ENCODE measurements at regions not wholly inside any gene's neighbourhood (a gene's known extent, or its start where the extent isn't known, plus 50 kb on each side); places are given as distances from the start of the nearest gene placed in this dataset.

- Mint-ChIP-seq H3K9me3 (peaks cover 7% of the 10 kb centered on the region), H3K4me3 (no peak overlapping the region), H3K27me3 (peaks cover 6% of the 10 kb centered on the region), H3K27ac (no peak overlapping the region), H3K4me1 (ENCODE audit: low read depth) (no peaks in the 10 kb centered on the region), H3K36me3 (ENCODE audit: low read depth) (no peaks in the 10 kb centered on the region)
- DNase-seq, result no peak
Observed at GRCh38 chr1:221926441-221926840, 184.6 kb upstream of the DUSP10 start.

- H3K27me3 Mint-ChIP-seq, result peaks cover 6% of the 10 kb centered on the region
- H3K36me3 Mint-ChIP-seq (ENCODE audit: low read depth), result no peaks in the 10 kb centered on the region
- no peak overlapping the region for H3K27ac Mint-ChIP-seq
- no peaks in the 10 kb centered on the region for H3K4me1 Mint-ChIP-seq (ENCODE audit: low read depth)
- H3K9me3 Mint-ChIP-seq, result peaks cover 7% of the 10 kb centered on the region
- no peak overlapping the region for H3K4me3 Mint-ChIP-seq
- DNase-seq, result no peak
Observed at GRCh38 chr1:221925947-221926346, 184.1 kb upstream of the DUSP10 start.

- H3K27ac Mint-ChIP-seq, result no peak overlapping the region
- peaks cover 6% of the 10 kb centered on the region for H3K27me3 Mint-ChIP-seq
- H3K4me1 Mint-ChIP-seq (ENCODE audit: low read depth), result no peaks in the 10 kb centered on the region
- no peak overlapping the region for H3K4me3 Mint-ChIP-seq
- no peaks in the 10 kb centered on the region for H3K9me3 Mint-ChIP-seq
- H3K36me3 Mint-ChIP-seq (ENCODE audit: low read depth), result no peaks in the 10 kb centered on the region
- no peak for DNase-seq
Observed at GRCh38 chr1:221923929-221924598, 182.2 kb upstream of the DUSP10 start.

- no peaks in the 10 kb centered on the region for H3K9me3 Mint-ChIP-seq
- H3K4me3 Mint-ChIP-seq, result no peak overlapping the region
- peaks cover 5% of the 10 kb centered on the region for H3K27me3 Mint-ChIP-seq
- H3K4me1 Mint-ChIP-seq (ENCODE audit: low read depth), result no peaks in the 10 kb centered on the region
- DNase-seq, result no peak
- H3K36me3 Mint-ChIP-seq (ENCODE audit: low read depth), result no peaks in the 10 kb centered on the region
- no peak overlapping the region for H3K27ac Mint-ChIP-seq
Observed at GRCh38 chr1:221921936-221922335, 180.0 kb upstream of the DUSP10 start.

- H3K4me3 Mint-ChIP-seq, result no peak overlapping the region
- H3K9me3 Mint-ChIP-seq, result no peaks in the 10 kb centered on the region
- DNase-seq, result no peak
- peaks cover 3% of the 10 kb centered on the region for H3K4me1 Mint-ChIP-seq (ENCODE audit: low read depth)
- no peak overlapping the region for H3K27ac Mint-ChIP-seq
- H3K36me3 Mint-ChIP-seq (ENCODE audit: low read depth), result no peaks in the 10 kb centered on the region
- H3K27me3 Mint-ChIP-seq, result no peaks in the 10 kb centered on the region
Observed at GRCh38 chr1:221919743-221920142, 177.9 kb upstream of the DUSP10 start.

- no peak for DNase-seq
- Mint-ChIP-seq H3K27me3 (no peaks in the 10 kb centered on the region), H3K36me3 (ENCODE audit: low read depth) (no peaks in the 10 kb centered on the region), H3K9me3 (no peaks in the 10 kb centered on the region), H3K4me3 (no peak overlapping the region), H3K27ac (no peak overlapping the region), H3K4me1 (ENCODE audit: low read depth) (peaks cover 4% of the 10 kb centered on the region)
Observed at GRCh38 chr1:221919341-221919740, 177.5 kb upstream of the DUSP10 start.

- Mint-ChIP-seq H3K27me3 (no peaks in the 10 kb centered on the region), H3K4me3 (no peak overlapping the region), H3K4me1 (ENCODE audit: low read depth) (peaks cover 18% of the 10 kb centered on the region), H3K27ac (no peak overlapping the region), H3K36me3 (ENCODE audit: low read depth) (no peaks in the 10 kb centered on the region), H3K9me3 (no peaks in the 10 kb centered on the region)
- DNase-seq, result no peak
Observed at GRCh38 chr1:221916176-221916575, 174.3 kb upstream of the DUSP10 start.

GRCh38 chr1:221915764-221916163 is 173.9 kb upstream of the DUSP10 start:
- H3K9me3 Mint-ChIP-seq, result no peaks in the 10 kb centered on the region
- no peak for DNase-seq
- peaks cover 18% of the 10 kb centered on the region for H3K4me1 Mint-ChIP-seq (ENCODE audit: low read depth)
- H3K27me3 Mint-ChIP-seq, result no peaks in the 10 kb centered on the region
- H3K36me3 Mint-ChIP-seq (ENCODE audit: low read depth), result no peaks in the 10 kb centered on the region
- H3K4me3 Mint-ChIP-seq, result no peak overlapping the region
- no peak overlapping the region for H3K27ac Mint-ChIP-seq

- Mint-ChIP-seq H3K27ac (no peak overlapping the region), H3K4me1 (ENCODE audit: low read depth) (peaks cover 18% of the 10 kb centered on the region), H3K9me3 (no peaks in the 10 kb centered on the region), H3K36me3 (ENCODE audit: low read depth) (no peaks in the 10 kb centered on the region), H3K27me3 (no peaks in the 10 kb centered on the region), H3K4me3 (no peak overlapping the region)
- no peak for DNase-seq
Observed at GRCh38 chr1:221913351-221913892, 171.5 kb upstream of the DUSP10 start.

- Mint-ChIP-seq H3K4me1 (ENCODE audit: low read depth) (peaks cover 18% of the 10 kb centered on the region), H3K27ac (peak overlapping the region; percentile 18), H3K36me3 (ENCODE audit: low read depth) (no peaks in the 10 kb centered on the region), H3K4me3 (no peak overlapping the region), H3K9me3 (no peaks in the 10 kb centered on the region), H3K27me3 (no peaks in the 10 kb centered on the region)
- no peak for DNase-seq
Observed at GRCh38 chr1:221912230-221912629, 170.3 kb upstream of the DUSP10 start.

GRCh38 chr1:221911714-221912113 is 169.8 kb upstream of the DUSP10 start:
- Mint-ChIP-seq H3K4me1 (ENCODE audit: low read depth) (peaks cover 18% of the 10 kb centered on the region), H3K27me3 (no peaks in the 10 kb centered on the region), H3K9me3 (no peaks in the 10 kb centered on the region), H3K36me3 (ENCODE audit: low read depth) (no peaks in the 10 kb centered on the region), H3K4me3 (no peak overlapping the region), H3K27ac (no peak overlapping the region)
- no peak for DNase-seq

- H3K27me3 Mint-ChIP-seq, result peaks cover 1% of the 10 kb centered on the region
- peaks cover 18% of the 10 kb centered on the region for H3K4me1 Mint-ChIP-seq (ENCODE audit: low read depth)
- no peak for DNase-seq
- no peaks in the 10 kb centered on the region for H3K9me3 Mint-ChIP-seq
- H3K36me3 Mint-ChIP-seq (ENCODE audit: low read depth), result no peaks in the 10 kb centered on the region
- no peak overlapping the region for H3K4me3 Mint-ChIP-seq
- no peak overlapping the region for H3K27ac Mint-ChIP-seq
Observed at GRCh38 chr1:221910222-221910621, 168.3 kb upstream of the DUSP10 start.

- no peak for DNase-seq
- H3K4me3 Mint-ChIP-seq, result no peak overlapping the region
Observed at GRCh38 chr1:221908573-221908972, 166.7 kb upstream of the DUSP10 start.

GRCh38 chr1:221907166-221907932 is 165.5 kb upstream of the DUSP10 start:
- H3K4me1 Mint-ChIP-seq (ENCODE audit: low read depth), result peaks cover 11% of the 10 kb centered on the region
- H3K9me3 Mint-ChIP-seq, result no peaks in the 10 kb centered on the region
- H3K4me3 Mint-ChIP-seq, result no peak overlapping the region
- H3K27ac Mint-ChIP-seq, result no peak overlapping the region
- H3K27me3 Mint-ChIP-seq, result peaks cover 3% of the 10 kb centered on the region
- no peaks in the 10 kb centered on the region for H3K36me3 Mint-ChIP-seq (ENCODE audit: low read depth)
- DNase-seq, result no peak

More at GRCh38 chr1:221908573-221908972, 166.7 kb upstream of the DUSP10 start:
- H3K27ac Mint-ChIP-seq, result no peak overlapping the region
- peaks cover 3% of the 10 kb centered on the region for H3K27me3 Mint-ChIP-seq
- no peaks in the 10 kb centered on the region for H3K36me3 Mint-ChIP-seq (ENCODE audit: low read depth)
- peaks cover 15% of the 10 kb centered on the region for H3K4me1 Mint-ChIP-seq (ENCODE audit: low read depth)
- H3K9me3 Mint-ChIP-seq, result no peaks in the 10 kb centered on the region

- H3K9me3 Mint-ChIP-seq, result no peaks in the 10 kb centered on the region
- H3K27me3 Mint-ChIP-seq, result peaks cover 3% of the 10 kb centered on the region
- H3K36me3 Mint-ChIP-seq (ENCODE audit: low read depth), result no peaks in the 10 kb centered on the region
- H3K4me1 Mint-ChIP-seq (ENCODE audit: low read depth), result no peaks in the 10 kb centered on the region
- H3K27ac Mint-ChIP-seq, result no peak overlapping the region
- no peak for DNase-seq
- no peak overlapping the region for H3K4me3 Mint-ChIP-seq
Observed at GRCh38 chr1:221905802-221906201, 163.9 kb upstream of the DUSP10 start.
